ENCODE measurements at regions not wholly inside any gene's neighbourhood (a gene's known extent, or its start where the extent isn't known, plus 50 kb on each side); places are given as distances from the start of the nearest gene placed in this dataset.
"Not testable (repeated sequence)": the region's sequence is repeated elsewhere in the genome, so short reads cannot be mapped to it uniquely, and the experiment has no call there.

DNA sequence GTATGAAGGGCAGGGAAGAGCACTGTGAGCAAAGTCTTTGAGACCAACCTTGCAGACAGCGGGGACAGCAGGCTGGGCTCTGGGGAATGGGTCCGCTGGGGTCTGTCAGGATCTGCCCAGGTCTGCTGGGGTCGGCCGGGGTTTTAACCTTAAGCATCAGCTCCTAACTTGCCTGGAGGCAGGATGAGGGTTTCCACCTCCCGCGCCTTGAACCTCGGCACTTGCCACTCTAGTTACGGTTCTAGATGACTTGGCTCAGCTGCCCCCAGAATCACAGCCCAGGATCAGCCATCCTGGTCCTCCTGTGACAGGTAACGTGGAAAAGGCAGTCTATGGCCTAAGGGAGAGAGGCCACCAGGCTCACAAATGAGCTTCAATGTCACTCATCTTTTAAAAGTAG is 50.4 kb upstream of the CACUL1 start:
- no peak for DNase-seq (ENCODE audit: low read depth)

GRCh38 chr10:118807512-118808305 is 52.9 kb upstream of the CACUL1 start:
- no peak for DNase-seq (ENCODE audit: low read depth)

- no peak for DNase-seq (ENCODE audit: low read depth)
Observed at GRCh38 chr10:118808601-118809356, 54.0 kb upstream of the CACUL1 start.

- no peak for DNase-seq (ENCODE audit: low read depth)
Observed at GRCh38 chr10:118809357-118810220, 54.8 kb upstream of the CACUL1 start.

DNA sequence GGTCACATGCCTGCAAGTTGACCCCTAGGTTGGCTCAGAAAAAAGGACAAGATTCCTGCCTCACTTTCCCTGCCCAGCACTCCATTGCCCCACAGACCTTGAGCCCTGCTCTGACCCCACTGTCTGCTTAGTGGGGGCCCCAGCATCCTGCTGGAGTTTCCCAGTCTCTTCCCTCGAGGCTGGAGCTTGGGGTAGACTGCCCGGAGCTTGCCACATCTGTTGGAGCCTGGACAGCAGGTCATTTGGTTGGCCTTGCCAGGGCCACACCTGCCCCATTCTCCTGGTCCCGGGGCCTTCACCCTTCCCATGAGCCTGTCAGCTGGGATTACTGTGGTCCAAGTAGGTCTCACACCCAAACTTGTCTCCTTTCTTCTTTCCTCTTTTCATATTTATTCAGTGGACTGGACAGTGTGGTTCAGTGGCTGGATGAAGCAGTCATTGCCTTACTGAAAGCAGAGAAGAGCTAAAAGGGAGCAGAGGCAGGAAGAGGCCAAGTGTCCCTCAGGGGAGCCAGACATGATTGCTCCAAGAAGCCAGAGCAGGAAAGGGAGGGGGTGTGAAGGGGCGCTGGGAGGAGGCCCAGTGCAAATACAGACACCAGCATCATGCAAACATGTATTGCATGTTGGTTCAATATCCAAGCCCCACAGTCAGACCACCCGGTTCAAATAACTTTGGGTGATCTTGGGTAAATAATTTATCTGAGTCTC is 56.2 kb upstream of the CACUL1 start:
- DNase-seq (ENCODE audit: low read depth), result no peak

DNA sequence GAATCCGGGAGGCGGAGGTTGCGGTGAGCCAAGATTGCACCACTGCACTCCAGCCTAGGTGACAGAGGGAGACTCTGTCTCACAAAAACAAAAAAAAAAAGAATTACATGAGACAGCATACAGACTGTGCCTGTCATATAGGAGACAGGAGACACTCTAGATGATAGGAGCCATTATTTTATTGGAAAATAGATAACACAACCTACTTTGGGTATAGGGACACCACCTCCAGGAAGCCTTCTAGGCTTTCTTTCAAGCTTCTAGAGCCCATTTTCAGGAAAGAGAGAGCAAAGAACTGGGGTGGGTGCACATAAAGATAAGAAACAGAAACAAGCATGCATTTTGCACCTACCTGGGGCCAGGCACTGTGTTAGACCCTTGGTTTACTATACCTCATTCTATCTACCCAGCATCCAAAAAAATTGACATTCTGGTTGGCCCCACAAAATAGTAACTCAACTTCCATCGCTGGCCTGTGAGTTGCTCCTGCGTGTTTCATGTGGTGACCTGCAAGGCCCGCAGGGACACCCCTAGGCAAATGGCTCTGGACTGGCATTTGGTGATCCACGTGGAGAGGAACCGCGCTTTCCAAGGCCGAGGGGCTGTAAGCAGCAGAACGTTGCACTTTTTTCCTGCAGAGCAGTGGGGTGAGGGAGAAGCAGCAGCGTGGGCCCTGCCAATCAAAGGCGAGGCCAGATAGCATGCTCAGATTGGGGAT is 57.1 kb upstream of the CACUL1 start:
- DNase-seq (ENCODE audit: low read depth), result no peak

- DNase-seq (ENCODE audit: low read depth), result no peak
Observed at GRCh38 chr10:118812393-118812740, 57.6 kb upstream of the CACUL1 start.

- DNase-seq (ENCODE audit: low read depth), result not testable (repeated sequence)
Observed at GRCh38 chr10:118813001-118813400, 58.2 kb upstream of the CACUL1 start.

DNA sequence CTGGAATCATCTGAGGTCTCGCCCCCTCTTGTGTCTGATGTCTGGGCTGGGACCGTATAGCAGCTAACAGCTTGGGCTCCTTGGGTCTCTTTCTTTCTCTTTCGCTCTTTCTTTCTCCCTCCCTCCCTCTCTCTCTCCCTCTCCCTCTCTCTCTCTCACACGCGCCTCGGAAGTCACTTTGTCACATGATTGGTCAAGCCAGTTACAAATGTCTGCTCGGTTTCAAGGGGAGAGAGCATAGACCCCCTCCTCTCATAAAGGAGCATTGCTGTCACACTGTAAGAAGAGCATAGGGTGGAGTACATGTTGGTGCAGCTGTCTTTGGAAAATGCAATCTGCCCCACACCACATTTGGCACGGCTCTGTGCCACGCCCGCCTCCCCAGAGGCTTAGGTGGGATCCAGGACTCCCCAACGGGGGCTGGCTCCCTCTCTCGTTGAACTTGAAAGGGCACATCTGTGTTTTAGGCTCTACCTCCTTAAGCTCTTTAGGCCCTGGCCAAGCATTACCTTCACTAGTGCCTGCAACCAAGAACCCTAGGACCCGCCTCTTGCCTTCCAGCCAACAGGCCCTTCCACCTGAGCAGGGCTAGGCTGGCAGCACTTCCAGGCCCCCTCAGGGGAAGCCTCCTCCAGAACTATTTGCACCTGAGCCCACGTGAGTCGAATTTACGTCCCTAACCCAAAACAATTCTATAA is 61.9 kb upstream of the CACUL1 start:
- DNase-seq (ENCODE audit: low read depth), result no peak

GRCh38 chr10:118817328-118818068 is 62.7 kb upstream of the CACUL1 start:
- DNase-seq (ENCODE audit: low read depth), result no peak

- no peak for DNase-seq (ENCODE audit: low read depth)
Observed at GRCh38 chr10:118818621-118819221, 64.0 kb upstream of the CACUL1 start.

DNA sequence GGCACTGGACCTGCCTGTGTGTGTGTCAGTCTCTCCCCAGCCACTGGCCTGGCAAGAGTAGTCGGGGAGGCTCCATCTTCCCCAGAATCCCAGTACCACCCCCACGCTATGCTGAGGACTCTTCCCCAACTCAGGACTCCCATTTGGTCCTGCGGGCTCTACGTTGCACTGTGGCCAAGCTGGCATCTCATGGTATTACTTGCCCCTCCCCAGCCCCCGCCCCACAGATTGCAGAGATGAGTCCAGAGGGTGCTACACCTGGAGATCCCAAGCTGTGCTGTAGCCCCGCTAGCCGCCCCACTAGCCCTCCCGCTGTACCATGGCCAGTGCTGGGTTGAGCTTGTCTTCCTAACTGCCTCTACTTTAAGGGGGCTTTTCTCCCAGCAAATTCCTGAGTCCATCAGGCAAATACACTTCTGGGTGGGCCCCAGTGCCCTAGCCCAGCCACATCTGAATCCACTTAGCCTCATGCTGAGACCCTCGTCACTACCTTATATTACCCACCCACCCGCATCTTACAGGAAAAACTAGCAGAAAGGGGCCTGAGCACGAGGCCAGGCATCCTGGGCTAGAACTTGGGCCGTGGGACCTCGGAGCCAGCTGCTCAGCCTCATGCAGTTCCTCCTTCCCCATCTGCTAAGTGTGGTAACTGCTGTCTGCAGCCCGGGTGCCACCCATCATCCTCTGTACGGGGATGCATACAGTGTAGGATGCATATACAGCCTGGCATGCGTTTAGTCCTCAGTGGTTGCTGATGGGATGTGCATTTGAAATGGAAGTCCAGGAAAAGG is 65.8 kb upstream of the CACUL1 start:
- DNase-seq (ENCODE audit: low read depth), result no peak

DNA sequence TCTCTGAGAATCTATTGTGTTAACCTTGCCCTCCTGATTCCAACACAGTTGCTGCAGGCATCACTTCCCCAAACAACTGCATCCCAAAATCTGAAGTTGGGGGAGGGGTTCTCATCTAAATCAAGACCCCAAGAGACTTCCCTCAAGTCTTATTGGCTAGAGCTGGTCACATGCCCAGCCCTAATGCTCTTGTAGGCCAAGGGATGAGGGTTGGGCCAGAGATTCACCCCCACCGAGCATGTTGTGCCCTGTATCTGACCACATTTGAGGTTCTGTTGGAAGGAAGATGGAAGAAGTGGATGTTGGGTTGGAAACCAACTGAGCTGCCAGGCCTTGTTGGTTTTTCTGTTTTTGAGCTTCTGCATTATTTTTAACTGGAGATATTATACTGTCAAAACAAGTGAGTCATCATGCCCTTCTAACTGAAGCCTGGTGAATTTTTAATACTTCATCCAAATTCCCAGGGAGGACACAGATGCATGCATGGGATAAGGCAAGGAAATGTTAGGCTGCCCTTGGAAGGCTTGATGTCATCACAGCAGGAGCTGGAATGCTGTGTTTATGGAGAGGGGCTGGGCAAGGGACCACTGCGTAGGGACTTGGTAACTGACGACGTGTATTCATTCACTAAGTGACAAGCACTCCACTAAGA is 68.6 kb upstream of the CACUL1 start:
- DNase-seq (ENCODE audit: low read depth), result no peak

DNA sequence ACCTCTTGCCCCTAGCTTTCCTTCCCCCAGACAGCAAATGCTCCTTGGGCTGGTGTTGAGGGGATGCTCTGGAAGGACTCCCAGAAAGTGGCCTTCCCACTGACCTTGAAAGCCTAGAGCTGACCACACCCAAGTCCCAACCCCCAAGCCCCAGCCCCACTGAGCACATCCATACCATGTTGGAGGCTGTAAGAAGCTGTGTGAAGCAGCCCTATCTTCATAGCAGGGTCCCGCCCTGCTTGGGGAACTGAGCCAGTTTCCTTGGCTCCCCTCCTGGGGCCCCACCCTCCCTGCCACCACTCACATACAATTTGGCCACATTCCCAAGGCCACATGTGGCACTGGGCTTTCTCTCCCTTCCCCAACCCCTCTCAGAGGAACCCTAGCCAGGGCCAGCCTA is 72.3 kb upstream of the CACUL1 start:
- no peak for DNase-seq (ENCODE audit: low read depth)

DNA sequence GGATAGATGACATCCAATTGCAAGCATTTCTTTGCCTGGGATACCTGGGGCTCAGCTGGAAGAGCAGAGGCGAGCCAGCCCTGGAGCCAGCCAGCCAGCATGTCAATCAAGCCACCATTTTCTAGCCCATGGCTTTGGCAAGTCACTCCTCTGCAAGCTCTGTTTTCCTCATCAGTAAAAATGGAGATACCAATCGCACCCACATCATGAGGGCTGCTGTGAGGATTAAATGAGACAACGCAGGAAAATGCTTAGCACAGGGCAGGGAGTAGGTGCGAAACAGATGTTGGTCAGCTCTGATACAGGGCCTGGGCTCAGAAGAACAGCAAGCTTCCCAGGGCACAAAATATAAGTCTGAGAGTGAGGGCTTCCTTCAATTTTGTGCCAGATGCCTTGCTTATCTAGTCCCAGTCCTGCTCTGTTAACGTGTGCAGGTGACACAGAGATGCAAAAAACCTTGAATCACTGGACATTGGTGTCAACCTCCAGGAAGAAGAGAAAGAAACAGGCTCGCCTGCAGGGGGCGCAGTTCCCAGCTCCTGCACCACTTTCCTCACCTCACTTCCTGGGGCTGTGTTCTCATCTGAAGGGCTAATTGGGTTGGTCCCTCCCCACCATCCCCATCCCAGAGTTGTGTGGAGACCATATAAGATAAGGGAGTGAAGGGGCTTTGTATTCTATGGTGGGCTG is 72.8 kb upstream of the CACUL1 start:
- no peak for DNase-seq (ENCODE audit: low read depth)

GRCh38 chr10:118832241-118832651 is 77.5 kb upstream of the CACUL1 start:
- DNase-seq (ENCODE audit: low read depth), result peak; percentile 32

GRCh38 chr10:118834370-118834769 is 79.6 kb upstream of the CACUL1 start:
- not testable (repeated sequence) for DNase-seq (ENCODE audit: low read depth)
